ENCODE measurements at regions not wholly inside any gene's neighbourhood (a gene's known extent, or its start where the extent isn't known, plus 50 kb on each side); places are given as distances from the start of the nearest gene placed in this dataset.

GRCh38 chr18:41747723-41748242 is 207.3 kb upstream of the PIK3C3 start:
- no peak for TF ChIP-seq POLR2AphosphoS5 (IDR thresholded peaks at IDR 0.05)
- WGBS, 2 donors = 59 to 62% methylated on average over 2 of the region's 2 CpGs
- Histone ChIP-seq H3K27ac (no peak overlapping the region), H3K27me3 (no peaks in the 10 kb centered on the region), H3K4me1 (no peaks in the 10 kb centered on the region), H3K4me3 (no peak overlapping the region), H3K36me3 (no peaks in the 10 kb centered on the region), H3K9me3 (no peaks in the 10 kb centered on the region)
- ATAC-seq (ENCODE audit: low FRiP score in 2 of 2) = no peak
- DNase-seq = no peak

- 41 to 42% methylated on average over 5 of the region's 5 CpGs for WGBS, 2 donors
- no peak overlapping the region for H3K27ac ChIP-seq
- H3K4me1 ChIP-seq = no peaks in the 10 kb centered on the region
- no peak overlapping the region for H3K4me3 ChIP-seq
- DNase-seq (no peak), ATAC-seq (ENCODE audit: low FRiP score in 2 of 2) (no peak)
- no peaks in the 10 kb centered on the region for H3K9me3 ChIP-seq
- H3K27me3 ChIP-seq = no peaks in the 10 kb centered on the region
- TF ChIP-seq CTCF (IDR thresholded peaks at IDR 0.05) (peak in 5 of 6 experiments; percentile 6 to 23 (median 15)), EP300 (IDR thresholded peaks at IDR 0.05) (no peak)
- no peaks in the 10 kb centered on the region for H3K36me3 ChIP-seq
Measured at GRCh38 chr18:41745166-41746049, 209.6 kb upstream of the PIK3C3 start.

GRCh38 chr18:41744421-41745030 is 210.5 kb upstream of the PIK3C3 start:
- 51% methylated on average over 6 of the region's 6 CpGs for WGBS, 2 donors
- ATAC-seq (ENCODE audit: low FRiP score in 2 of 2) = no peak
- Histone ChIP-seq H3K4me1 (no peaks in the 10 kb centered on the region), H3K4me3 (no peak overlapping the region), H3K27ac (no peak overlapping the region), H3K27me3 (no peaks in the 10 kb centered on the region), H3K9me3 (no peaks in the 10 kb centered on the region), H3K36me3 (no peaks in the 10 kb centered on the region)
- DNase-seq = no peak
- TF ChIP-seq CTCF (IDR thresholded peaks at IDR 0.05) (no peak), POLR2AphosphoS5 (IDR thresholded peaks at IDR 0.05) (no peak), POLR2A (IDR thresholded peaks at IDR 0.05) (no peak), EP300 (IDR thresholded peaks at IDR 0.05) (no peak)

- WGBS, 2 donors = 77 to 78% methylated on average over 1 of the region's 1 CpG
- ATAC-seq (ENCODE audit: low FRiP score in 2 of 2) (no peak), DNase-seq (no peak)
- no peaks in the 10 kb centered on the region for H3K36me3 ChIP-seq
- no peak for TF ChIP-seq POLR2AphosphoS5 (IDR thresholded peaks at IDR 0.05)
- TF ChIP-seq EP300 (IDR thresholded peaks at IDR 0.05) = no peak
- no peak for TF ChIP-seq POLR2A (IDR thresholded peaks at IDR 0.05)
- TF ChIP-seq CTCF (IDR thresholded peaks at IDR 0.05) = no peak
- no peak overlapping the region for H3K4me3 ChIP-seq
- no peaks in the 10 kb centered on the region for H3K4me1 ChIP-seq
- H3K27ac ChIP-seq = no peak overlapping the region
- no peaks in the 10 kb centered on the region for H3K9me3 ChIP-seq
- no peaks in the 10 kb centered on the region for H3K27me3 ChIP-seq
Measured at GRCh38 chr18:41737218-41737617, 217.8 kb upstream of the PIK3C3 start.

- Histone ChIP-seq H3K4me1 (no peaks in the 10 kb centered on the region), H3K4me3 (no peak overlapping the region), H3K27ac (no peak overlapping the region), H3K36me3 (no peaks in the 10 kb centered on the region), H3K9me3 (no peaks in the 10 kb centered on the region), H3K27me3 (no peaks in the 10 kb centered on the region)
- ATAC-seq (ENCODE audit: low FRiP score in 2 of 2) = no peak
- TF ChIP-seq CTCF (IDR thresholded peaks at IDR 0.05) (no peak), POLR2AphosphoS5 (IDR thresholded peaks at IDR 0.05) (no peak), POLR2A (IDR thresholded peaks at IDR 0.05) (no peak)
- 84 to 91% methylated on average over 1 of the region's 1 CpG for WGBS, 2 donors
- no peak for DNase-seq
Measured at GRCh38 chr18:41734917-41735316, 220.1 kb upstream of the PIK3C3 start.
